ENCODE measurements at regions not wholly inside any gene's neighbourhood (a gene's known extent, or its start where the extent isn't known, plus 50 kb on each side); places are given as distances from the start of the nearest gene placed in this dataset.

GRCh38 chr16:35639233-35640205 is 2180.1 kb downstream of the TP53TG3F start:
- no peak overlapping the region for H3K27ac ChIP-seq (ENCODE audit: low read length)
- CTCF ChIA-PET: no interaction called here
- TF ChIP-seq EZH2phosphoT487 (IDR thresholded peaks at IDR 0.05; ENCODE audit: borderline replicate concordance, low read length): no peak
- no peak for TF ChIP-seq EZH2 (IDR thresholded peaks at IDR 0.05; ENCODE audit: low read length, unreplicated experiment)
- no peak for TF ChIP-seq CTCF (conservative IDR thresholded peaks at IDR 0.05; ENCODE audit: low read depth, low read length)
- H3K9me2 ChIP-seq (replicated peaks; ENCODE audit: low read length): no peaks in the 10 kb centered on the region
- no peaks in the 10 kb centered on the region for H3K9me3 ChIP-seq (ENCODE audit: low read length)
- H3K4me2 ChIP-seq (ENCODE audit: low read length): no peak overlapping the region
- H3F3A ChIP-seq (ENCODE audit: low read length, unreplicated experiment): no peaks in the 10 kb centered on the region
- ATAC-seq (no peak), DNase-seq (no peak)
- H3K9ac ChIP-seq (ENCODE audit: low read length): no peak overlapping the region
- no TSS peak for BruUV-seq (replicated peaks)
- intact Hi-C loops (cut with micrococcal nuclease): no loop called here
- no peaks in the 10 kb centered on the region for H3K79me2 ChIP-seq (ENCODE audit: low read length)
- H4K20me1 ChIP-seq (ENCODE audit: low read length): no peaks in the 10 kb centered on the region
- H3K4me1 ChIP-seq (ENCODE audit: insufficient read depth, low read length): no peaks in the 10 kb centered on the region
- H3K4me3 ChIP-seq (ENCODE audit: low read length): no peak overlapping the region
- no peak overlapping the region for H2AFZ ChIP-seq (ENCODE audit: low read length)
- POLR2A ChIA-PET (ENCODE audit: unreplicated experiment): no interaction called here
- H3K36me3 ChIP-seq (ENCODE audit: low read depth, low read length): no peaks in the 10 kb centered on the region
- H3K27me3 ChIP-seq (ENCODE audit: low read length): no peaks in the 10 kb centered on the region

GRCh38 chr16:35642322-35642835 is 2183.0 kb downstream of the TP53TG3F start:
- Histone ChIP-seq H3K4me2 (ENCODE audit: low read length) (no peak overlapping the region), H3K9me3 (ENCODE audit: low read length) (no peaks in the 10 kb centered on the region), H3K27me3 (ENCODE audit: low read length) (no peaks in the 10 kb centered on the region), H3K27ac (ENCODE audit: low read length) (no peak overlapping the region), H3K4me1 (ENCODE audit: insufficient read depth, low read length) (no peaks in the 10 kb centered on the region), H3K36me3 (ENCODE audit: low read depth, low read length) (no peaks in the 10 kb centered on the region), H3K9ac (ENCODE audit: low read length) (no peak overlapping the region), H2AFZ (ENCODE audit: low read length) (no peak overlapping the region), H4K20me1 (ENCODE audit: low read length) (no peaks in the 10 kb centered on the region), H3K4me3 (ENCODE audit: low read length) (no peak overlapping the region), H3F3A (ENCODE audit: low read length, unreplicated experiment) (no peaks in the 10 kb centered on the region), H3K9me2 (replicated peaks; ENCODE audit: low read length) (no peaks in the 10 kb centered on the region), H3K79me2 (ENCODE audit: low read length) (no peaks in the 10 kb centered on the region)
- POLR2A ChIA-PET (ENCODE audit: unreplicated experiment): no interaction called here
- ATAC-seq (no peak), DNase-seq (no peak)
- CTCF ChIA-PET: no interaction called here
- BruUV-seq (replicated peaks): no TSS peak
- TF ChIP-seq EZH2phosphoT487 (IDR thresholded peaks at IDR 0.05; ENCODE audit: borderline replicate concordance, low read length) (no peak), CTCF (conservative IDR thresholded peaks at IDR 0.05; ENCODE audit: low read depth, low read length) (no peak), EZH2 (IDR thresholded peaks at IDR 0.05; ENCODE audit: low read length, unreplicated experiment) (no peak)
- intact Hi-C loops (cut with micrococcal nuclease): no loop called here

GRCh38 chr16:35651841-35652240 is 2192.4 kb downstream of the TP53TG3F start:
- no peaks in the 10 kb centered on the region for H4K20me1 ChIP-seq (ENCODE audit: low read length)
- H3K79me2 ChIP-seq (ENCODE audit: low read length): no peaks in the 10 kb centered on the region
- no peaks in the 10 kb centered on the region for H3K36me3 ChIP-seq (ENCODE audit: low read depth, low read length)
- H3K4me3 ChIP-seq (ENCODE audit: low read length): no peak overlapping the region
- intact Hi-C loops (cut with micrococcal nuclease): no loop called here
- no peak overlapping the region for H3K4me2 ChIP-seq (ENCODE audit: low read length)
- ATAC-seq (no peak), DNase-seq (no peak)
- no peak overlapping the region for H3K27ac ChIP-seq (ENCODE audit: low read length)
- no peak overlapping the region for H3K9ac ChIP-seq (ENCODE audit: low read length)
- BruUV-seq (replicated peaks): no TSS peak
- POLR2A ChIA-PET (ENCODE audit: unreplicated experiment): no interaction called here
- H3K4me1 ChIP-seq (ENCODE audit: insufficient read depth, low read length): no peaks in the 10 kb centered on the region
- H3K27me3 ChIP-seq (ENCODE audit: low read length): no peaks in the 10 kb centered on the region
- H3F3A ChIP-seq (ENCODE audit: low read length, unreplicated experiment): no peaks in the 10 kb centered on the region
- no peak for TF ChIP-seq EZH2phosphoT487 (IDR thresholded peaks at IDR 0.05; ENCODE audit: borderline replicate concordance, low read length)
- no peak for TF ChIP-seq EZH2 (IDR thresholded peaks at IDR 0.05; ENCODE audit: low read length, unreplicated experiment)
- no peak for TF ChIP-seq CTCF (conservative IDR thresholded peaks at IDR 0.05; ENCODE audit: low read depth, low read length)
- CTCF ChIA-PET: no interaction called here
- H3K9me3 ChIP-seq (ENCODE audit: low read length): 0 out of 2 replicates have a peak, but pooled peaks cover 2% of the 10 kb centered on the region
- no peak overlapping the region for H2AFZ ChIP-seq (ENCODE audit: low read length)
- no peaks in the 10 kb centered on the region for H3K9me2 ChIP-seq (replicated peaks; ENCODE audit: low read length)

All from PC-3 (cell line).